ENCODE measurements at regions not wholly inside any gene's neighbourhood (a gene's known extent, or its start where the extent isn't known, plus 50 kb on each side); places are given as distances from the start of the nearest gene placed in this dataset.
A peak's percentile ranks its signal among the peaks of the same experiment; 100 is the strongest.

GRCh38 chr2:4518596-4518995 lies 815.2 kb downstream of the DCDC2C start (continued):
- TF ChIP-seq PHF8 (IDR thresholded peaks at IDR 0.05; ENCODE audit: borderline replicate concordance, low read depth) = no peak
- TF ChIP-seq SMC3 (IDR thresholded peaks at IDR 0.05) = no peak
- no peak for TF ChIP-seq NFE2L2 (conservative IDR thresholded peaks at IDR 0.05; ENCODE audit: low read length)

- WGBS (ENCODE audit: missing lambda C conversion rate) = 10% methylated on average over 15 of the region's 15 CpGs
- DNase-seq (ENCODE audit: low read depth in 1 of 2, low spot score in 1 of 2) (no peak), ATAC-seq (no peak), FAIRE-seq (no peak)
- Histone ChIP-seq H3K4me3 (no peak overlapping the region), H3K9me3 (peaks cover 4% of the 10 kb centered on the region; the same call in 2 of the 3 replicates), H3K27ac (no peak overlapping the region), H3K4me2 (no peak overlapping the region), H3K4me1 (no peaks in the 10 kb centered on the region)
- ChIA-PET POLR2A (no interaction called here), CTCF (no interaction called here)
- TF ChIP-seq CHD2 (IDR thresholded peaks at IDR 0.05; ENCODE audit: low read length, partially characterized antibody) = no peak
- TF ChIP-seq POLR2A (IDR thresholded peaks at IDR 0.05; ENCODE audit: low read length) = 0 out of 2 replicates have a peak, but pooled peaks have one; percentile 16
These were observed 819.4 kb downstream of the DCDC2C start for GRCh38 chr2:4522498-4523421.

DNA sequence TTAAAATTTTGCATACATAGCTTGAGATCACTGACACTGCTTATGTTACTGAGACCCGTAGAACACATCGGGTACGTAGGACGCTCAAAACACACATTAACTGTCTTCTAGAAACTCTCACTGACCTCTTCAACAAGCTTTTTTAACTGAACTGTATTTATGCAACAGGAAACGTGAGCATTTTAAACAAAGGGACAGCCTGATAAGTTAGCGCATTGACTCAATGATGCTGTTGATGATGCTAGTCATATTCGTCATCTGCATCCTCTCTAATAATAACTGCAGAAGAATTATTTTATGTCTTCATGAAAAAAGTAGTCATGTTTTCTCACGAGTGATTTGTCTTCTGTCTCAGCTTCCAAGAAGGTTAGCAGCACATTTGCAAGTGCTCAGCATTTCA lies 824.0 kb downstream of the DCDC2C start:
- FAIRE-seq (no peak), ATAC-seq (no peak), DNase-seq (ENCODE audit: low read depth in 1 of 2, low spot score in 1 of 2) (no peak)
- Histone ChIP-seq H3K4me3 (no peak overlapping the region), H3K27ac (no peak overlapping the region), H3K4me1 (no peaks in the 10 kb centered on the region), H3K4me2 (no peak overlapping the region), H3K9me3 (peaks cover 4% of the 10 kb centered on the region; the same call in 1 of the 3 replicates)
- POLR2A ChIA-PET = no interaction called here
- TF ChIP-seq JUNB (IDR thresholded peaks at IDR 0.05) (no peak), CHD4 (IDR thresholded peaks at IDR 0.05; ENCODE audit: borderline replicate concordance) (no peak), EP300 (IDR thresholded peaks at IDR 0.05) (no peak), SREBF2 (IDR thresholded peaks at IDR 0.05) (no peak), CBX8 (IDR thresholded peaks at IDR 0.05) (no peak), BHLHE40 (IDR thresholded peaks at IDR 0.05; ENCODE audit: low read depth, low read length) (no peak), NPAS2 (CRISPR knock-in tag; IDR thresholded peaks at IDR 0.05; ENCODE audit: borderline replicate concordance) (no peak), PHF8 (IDR thresholded peaks at IDR 0.05; ENCODE audit: borderline replicate concordance, low read depth) (no peak), RARB (CRISPR knock-in tag; IDR thresholded peaks at IDR 0.05) (no peak), KDM1A (IDR thresholded peaks at IDR 0.05; ENCODE audit: low read depth) (no peak), NFE2L2 (conservative IDR thresholded peaks at IDR 0.05; ENCODE audit: low read length) (no peak), RCOR1 (IDR thresholded peaks at IDR 0.05; ENCODE audit: low read depth, low read length) (no peak)
- TF ChIP-seq, protein P1, sequence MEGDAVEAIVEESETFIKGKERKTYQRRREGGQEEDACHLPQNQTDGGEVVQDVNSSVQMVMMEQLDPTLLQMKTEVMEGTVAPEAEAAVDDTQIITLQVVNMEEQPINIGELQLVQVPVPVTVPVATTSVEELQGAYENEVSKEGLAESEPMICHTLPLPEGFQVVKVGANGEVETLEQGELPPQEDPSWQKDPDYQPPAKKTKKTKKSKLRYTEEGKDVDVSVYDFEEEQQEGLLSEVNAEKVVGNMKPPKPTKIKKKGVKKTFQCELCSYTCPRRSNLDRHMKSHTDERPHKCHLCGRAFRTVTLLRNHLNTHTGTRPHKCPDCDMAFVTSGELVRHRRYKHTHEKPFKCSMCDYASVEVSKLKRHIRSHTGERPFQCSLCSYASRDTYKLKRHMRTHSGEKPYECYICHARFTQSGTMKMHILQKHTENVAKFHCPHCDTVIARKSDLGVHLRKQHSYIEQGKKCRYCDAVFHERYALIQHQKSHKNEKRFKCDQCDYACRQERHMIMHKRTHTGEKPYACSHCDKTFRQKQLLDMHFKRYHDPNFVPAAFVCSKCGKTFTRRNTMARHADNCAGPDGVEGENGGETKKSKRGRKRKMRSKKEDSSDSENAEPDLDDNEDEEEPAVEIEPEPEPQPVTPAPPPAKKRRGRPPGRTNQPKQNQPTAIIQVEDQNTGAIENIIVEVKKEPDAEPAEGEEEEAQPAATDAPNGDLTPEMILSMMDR (IDR thresholded peaks at IDR 0.05) = no peak
- 36% methylated on average over 8 of the region's 8 CpGs for WGBS (ENCODE audit: missing lambda C conversion rate)
- CTCF ChIA-PET = no interaction called here

DNA sequence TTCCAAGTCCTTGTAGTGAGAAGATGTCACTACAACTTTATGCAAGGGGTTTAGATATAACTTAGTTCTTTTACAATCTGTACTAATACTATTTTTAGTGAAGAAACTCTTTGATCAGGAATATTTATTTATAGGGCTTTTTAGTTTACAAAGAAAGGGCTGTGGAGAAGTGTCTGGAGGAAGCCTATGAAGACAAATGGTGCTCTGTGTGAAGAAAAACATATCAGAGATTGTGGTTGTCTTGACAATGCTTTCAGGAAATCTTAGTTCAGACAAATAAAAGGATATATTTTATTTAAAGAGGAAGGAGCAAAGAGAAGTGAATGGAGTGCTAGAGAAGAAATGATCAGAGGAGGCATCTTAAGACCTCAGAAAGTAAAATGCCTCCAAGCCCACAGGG lies 824.9 kb downstream of the DCDC2C start:
- TF ChIP-seq, protein P1 (IDR thresholded peaks at IDR 0.05) = no peak
- TF ChIP-seq NFE2L2 (conservative IDR thresholded peaks at IDR 0.05; ENCODE audit: low read length) = no peak
- no peak for TF ChIP-seq ZSCAN20 (CRISPR knock-in tag; IDR thresholded peaks at IDR 0.05)
- TF ChIP-seq, protein P2, sequence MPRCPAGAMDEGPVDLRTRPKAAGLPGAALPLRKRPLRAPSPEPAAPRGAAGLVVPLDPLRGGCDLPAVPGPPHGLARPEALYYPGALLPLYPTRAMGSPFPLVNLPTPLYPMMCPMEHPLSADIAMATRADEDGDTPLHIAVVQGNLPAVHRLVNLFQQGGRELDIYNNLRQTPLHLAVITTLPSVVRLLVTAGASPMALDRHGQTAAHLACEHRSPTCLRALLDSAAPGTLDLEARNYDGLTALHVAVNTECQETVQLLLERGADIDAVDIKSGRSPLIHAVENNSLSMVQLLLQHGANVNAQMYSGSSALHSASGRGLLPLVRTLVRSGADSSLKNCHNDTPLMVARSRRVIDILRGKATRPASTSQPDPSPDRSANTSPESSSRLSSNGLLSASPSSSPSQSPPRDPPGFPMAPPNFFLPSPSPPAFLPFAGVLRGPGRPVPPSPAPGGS (IDR thresholded peaks at IDR 0.05) = no peak
- TF ChIP-seq FOSB (CRISPR knock-in tag; IDR thresholded peaks at IDR 0.05) = no peak
- no peak for TF ChIP-seq FOSL2 (IDR thresholded peaks at IDR 0.05)
- TF ChIP-seq FOSL2 (CRISPR knock-in tag; IDR thresholded peaks at IDR 0.05) = no peak
- TF ChIP-seq CHD2 (IDR thresholded peaks at IDR 0.05; ENCODE audit: low read length, partially characterized antibody) = no peak
- TF ChIP-seq NR3C1 (IDR thresholded peaks at IDR 0.05) = no peak
- TF ChIP-seq MAFK (IDR thresholded peaks at IDR 0.05; ENCODE audit: partially characterized antibody) = no peak
- no peak for TF ChIP-seq ZNF302 (CRISPR knock-in tag; IDR thresholded peaks at IDR 0.05)
- TF ChIP-seq ZC3H11A (IDR thresholded peaks at IDR 0.05) = no peak
- Histone ChIP-seq H3K27ac (no peak overlapping the region), H3K4me3 (no peak overlapping the region), H3K4me1 (no peaks in the 10 kb centered on the region), H3K4me2 (no peak overlapping the region), H3K9me3 (peaks cover 1% of the 10 kb centered on the region; the same call in 1 of the 3 replicates)
- ATAC-seq (no peak), FAIRE-seq (no peak), DNase-seq (ENCODE audit: low read depth in 1 of 2, low spot score in 1 of 2) (no peak)
- ChIA-PET POLR2A (no interaction called here), CTCF (no interaction called here)
